NCI-H524 treated with DMSO at 0.1 percent for 48 hours (cell line): ENCODE measurements at regions not wholly inside any gene's neighbourhood (a gene's known extent, or its start where the extent isn't known, plus 50 kb on each side); places are given as distances from the start of the nearest gene placed in this dataset.
"Not testable (repeated sequence)": the region's sequence is repeated elsewhere in the genome, so short reads cannot be mapped to it uniquely, and the experiment has no call there.

Experiments
- DNase-seq: peaks from one replicate; lab custom pipeline; 2025; lab: John Stamatoyannopoulos, UW

GRCh38 chr10:56104923-56105322 lies 256.1 kb downstream of the ZWINT start:
- no peak for DNase-seq

- DNase-seq = no peak
These were observed 256.6 kb downstream of the ZWINT start for GRCh38 chr10:56104487-56104886.

- DNase-seq = no peak
These were observed 264.9 kb downstream of the ZWINT start for GRCh38 chr10:56096226-56096517.

GRCh38 chr10:56095506-56096225 lies 265.4 kb downstream of the ZWINT start:
- DNase-seq = no peak

GRCh38 chr10:56093645-56094044 lies 267.4 kb downstream of the ZWINT start:
- not testable (repeated sequence) for DNase-seq

- no peak for DNase-seq
These were observed 269.2 kb downstream of the ZWINT start for GRCh38 chr10:56091872-56092271.

- DNase-seq = no peak
These were observed 270.0 kb downstream of the ZWINT start for GRCh38 chr10:56090914-56091540.

GRCh38 chr10:56085406-56086122 lies 275.5 kb downstream of the ZWINT start:
- no peak for DNase-seq

GRCh38 chr10:56082169-56082568 lies 278.9 kb downstream of the ZWINT start:
- DNase-seq = no peak

- no peak for DNase-seq
These were observed 292.4 kb downstream of the ZWINT start for GRCh38 chr10:56068473-56069263.

GRCh38 chr10:56068040-56068439 lies 293.0 kb downstream of the ZWINT start:
- no peak for DNase-seq

- no peak for DNase-seq
These were observed 297.4 kb downstream of the ZWINT start for GRCh38 chr10:56063642-56064041.

GRCh38 chr10:56057860-56058259 lies 303.2 kb downstream of the ZWINT start:
- DNase-seq = no peak

- no peak for DNase-seq
These were observed 325.6 kb downstream of the ZWINT start for GRCh38 chr10:56035489-56035888.

- DNase-seq = no peak
These were observed 332.5 kb downstream of the ZWINT start for GRCh38 chr10:56028298-56029132.

- DNase-seq = no peak
These were observed 349.0 kb downstream of the ZWINT start for GRCh38 chr10:56012101-56012500.

GRCh38 chr10:56003555-56003954 lies 357.5 kb downstream of the ZWINT start:
- no peak for DNase-seq

- no peak for DNase-seq
These were observed 371.9 kb downstream of the ZWINT start for GRCh38 chr10:55989188-55989587.

GRCh38 chr10:55979203-55979602 lies 381.9 kb downstream of the ZWINT start:
- no peak for DNase-seq

- DNase-seq = no peak
These were observed 395.0 kb downstream of the ZWINT start for GRCh38 chr10:55966101-55966500.

- no peak for DNase-seq
These were observed 417.7 kb downstream of the ZWINT start for GRCh38 chr10:55943403-55943802.

- DNase-seq = no peak
These were observed 431.8 kb downstream of the ZWINT start for GRCh38 chr10:55929291-55929690.
